Activated CD8-positive, alpha-beta memory T cell treated with anti-CD3 and anti-CD28 coated beads, Interleukin-2, amount 50 U/mL, for 4 hours (primary cell): ENCODE measurements at regions not wholly inside any gene's neighbourhood (a gene's known extent, or its start where the extent isn't known, plus 50 kb on each side); places are given as distances from the start of the nearest gene placed in this dataset.
"Not testable (repeated sequence)": the region's sequence is repeated elsewhere in the genome, so short reads cannot be mapped to it uniquely, and the experiment has no call there.

Experiments used
- DNase-seq: peaks from one replicate; pipeline ENCODE4 v3.0.0-alpha.2; 2020

DNA sequence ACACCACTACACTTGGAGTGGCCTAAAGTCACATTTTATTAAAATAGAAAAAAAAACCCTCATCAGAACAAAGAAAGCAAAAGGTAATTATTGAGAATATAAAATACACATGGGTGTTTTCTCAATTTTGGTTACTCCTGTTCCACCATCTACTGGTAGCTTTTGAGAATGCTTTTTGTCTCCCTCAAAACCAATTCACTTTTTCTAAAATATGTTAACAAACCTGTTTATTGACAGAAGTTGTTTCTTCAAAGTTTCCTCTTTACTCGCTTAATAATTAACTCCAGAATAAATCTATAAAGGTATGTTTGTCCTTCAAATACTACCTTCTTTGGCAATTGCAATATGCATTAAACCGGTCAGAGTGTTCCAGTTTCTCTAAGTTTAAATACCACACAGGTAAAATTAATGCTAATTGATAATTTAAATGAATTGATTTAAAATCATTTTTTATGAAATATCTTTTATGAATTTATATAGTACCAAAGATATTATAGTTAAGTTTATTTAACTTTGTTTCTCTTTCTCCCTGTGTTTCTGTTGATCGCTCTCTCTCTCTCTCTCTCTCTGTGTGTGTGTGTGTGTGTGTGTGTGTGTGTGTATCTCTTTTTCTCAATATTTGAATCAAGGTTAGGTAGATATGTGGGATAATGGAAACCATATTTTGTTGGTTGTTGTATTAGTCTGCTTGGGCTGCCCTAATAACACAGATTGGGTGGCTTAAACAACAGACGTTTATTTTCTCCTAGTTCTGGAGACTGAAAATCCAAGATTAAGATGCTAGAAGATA is 487.4 kb downstream of the PRDM9 start:
- no peak for DNase-seq

DNA sequence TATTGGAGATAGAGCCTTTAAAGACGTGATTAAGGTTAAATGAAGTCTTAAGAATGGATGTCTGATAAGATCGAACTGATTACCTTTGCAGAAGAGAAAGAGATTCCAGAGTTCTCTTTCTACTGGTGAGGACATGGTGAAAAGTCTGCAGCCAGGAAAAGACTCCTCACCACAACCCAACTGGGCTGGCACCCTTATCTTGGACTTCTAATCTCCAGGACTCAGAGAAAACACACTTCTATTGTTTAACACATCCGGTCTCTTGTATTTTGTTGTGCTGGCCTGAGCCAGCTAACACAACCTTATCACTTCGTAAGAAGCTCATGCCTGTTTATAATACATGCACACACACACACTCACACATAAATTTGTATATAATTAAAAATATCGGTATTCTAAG is 489.1 kb downstream of the PRDM9 start:
- DNase-seq = no peak

DNA sequence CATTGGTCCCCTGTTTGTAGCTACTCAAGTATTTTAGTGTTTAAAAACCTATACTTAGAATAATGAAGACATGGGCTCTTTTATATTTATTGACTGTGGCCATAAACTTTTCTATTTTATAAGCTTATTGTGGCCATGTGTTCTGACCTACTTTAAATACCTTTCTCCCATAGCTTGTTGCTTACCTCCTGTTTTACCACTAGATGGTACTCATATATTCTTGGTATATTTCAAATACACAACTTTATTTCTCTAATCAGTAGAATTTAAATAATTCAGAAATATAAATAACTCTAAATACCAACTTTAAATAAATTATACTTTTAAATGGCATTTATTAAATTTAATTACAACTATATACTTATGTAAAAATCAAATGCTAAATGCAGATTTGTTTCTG is 498.0 kb downstream of the PRDM9 start:
- DNase-seq = no peak

DNA sequence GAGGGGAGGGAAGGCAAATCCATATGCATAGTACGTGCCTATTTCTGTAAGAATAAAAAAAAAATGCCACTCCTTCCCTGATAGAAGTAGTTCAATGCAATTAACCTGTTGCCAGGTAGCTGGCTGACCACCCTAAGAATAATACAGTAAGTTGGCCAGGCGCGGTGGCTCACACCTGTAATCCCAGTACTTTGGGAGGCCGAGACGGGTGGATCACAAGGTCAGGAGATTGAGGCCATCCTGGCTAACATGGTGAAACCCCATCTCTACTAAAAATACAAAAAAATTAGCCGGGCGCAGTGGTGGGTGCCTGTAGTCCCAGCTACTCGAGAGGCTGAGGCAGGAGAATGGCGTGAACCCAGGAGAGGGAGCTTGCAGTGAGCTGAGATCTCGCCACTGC is 510.3 kb downstream of the PRDM9 start:
- not testable (repeated sequence) for DNase-seq

DNA sequence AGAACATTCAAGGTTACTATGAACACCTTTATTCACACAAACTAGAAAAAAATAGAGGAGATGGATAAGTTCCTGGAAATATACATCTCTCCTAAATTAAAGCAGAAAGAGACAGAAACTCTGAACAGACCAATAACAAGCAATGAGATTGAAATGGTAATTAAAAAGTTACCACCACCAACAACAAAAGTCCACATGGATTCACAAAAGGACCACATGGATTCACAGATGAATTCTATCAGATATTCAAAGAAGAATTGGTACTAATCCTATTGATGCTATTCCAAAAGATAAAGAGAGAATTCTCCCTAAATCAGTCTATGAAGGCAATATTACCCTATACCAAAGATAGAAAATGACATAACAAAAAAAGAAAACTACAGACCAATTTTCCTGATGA is 518.9 kb downstream of the PRDM9 start:
- no peak for DNase-seq

DNA sequence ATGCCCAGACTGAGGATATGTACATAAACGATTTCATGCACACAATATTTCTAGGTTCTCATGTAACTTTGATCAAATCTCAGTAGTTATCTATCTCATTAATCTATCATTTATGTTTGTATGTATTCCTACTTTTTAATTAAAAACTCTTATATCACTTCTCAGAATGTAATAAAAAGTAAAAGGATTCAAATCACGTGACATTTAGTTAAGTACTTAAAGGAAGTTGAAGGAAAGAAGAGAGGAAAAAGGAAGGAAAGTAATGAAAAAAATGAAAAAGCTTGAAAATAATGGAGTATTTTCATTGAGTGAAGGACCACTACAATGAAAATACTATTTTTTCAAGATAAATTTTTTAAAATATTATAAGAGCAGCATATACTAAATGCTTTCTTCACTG is 535.3 kb downstream of the PRDM9 start:
- no peak for DNase-seq

DNA sequence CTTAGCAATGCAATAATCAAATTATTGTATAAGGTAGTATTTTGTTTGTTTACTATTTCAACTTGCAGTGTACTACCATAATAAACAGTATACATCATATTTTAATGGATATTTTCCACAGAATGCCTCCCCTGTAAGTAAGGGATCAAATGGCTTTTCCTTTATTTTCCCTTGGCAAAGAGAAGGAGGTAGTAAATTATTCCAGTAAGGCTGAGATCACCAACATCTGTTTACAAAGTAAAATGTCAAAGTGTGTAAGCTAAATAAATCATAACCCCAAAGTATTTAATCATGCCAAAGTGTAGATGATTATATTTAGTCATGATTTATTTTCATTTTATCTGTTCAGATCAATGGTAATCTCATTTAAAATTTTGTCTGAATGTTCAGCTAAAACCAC is 537.6 kb downstream of the PRDM9 start:
- DNase-seq = no peak

DNA sequence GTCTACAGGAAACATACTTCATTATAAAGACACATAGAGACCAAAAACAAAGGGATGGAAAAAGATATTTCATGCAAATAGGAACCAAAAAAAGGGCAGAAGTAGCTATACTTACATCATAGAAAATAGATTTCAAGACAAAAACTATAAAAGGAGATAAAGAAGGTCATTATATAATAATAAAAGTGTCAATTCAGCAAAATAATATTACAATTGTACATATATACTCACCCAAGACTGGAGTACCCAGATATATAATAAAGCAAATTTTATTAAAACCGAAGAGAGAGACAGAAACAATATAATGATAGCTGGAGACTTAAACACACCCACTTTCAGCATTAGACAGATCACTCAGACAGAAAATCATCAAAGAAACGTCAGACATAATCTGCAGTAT is 546.3 kb downstream of the PRDM9 start:
- no peak for DNase-seq

DNA sequence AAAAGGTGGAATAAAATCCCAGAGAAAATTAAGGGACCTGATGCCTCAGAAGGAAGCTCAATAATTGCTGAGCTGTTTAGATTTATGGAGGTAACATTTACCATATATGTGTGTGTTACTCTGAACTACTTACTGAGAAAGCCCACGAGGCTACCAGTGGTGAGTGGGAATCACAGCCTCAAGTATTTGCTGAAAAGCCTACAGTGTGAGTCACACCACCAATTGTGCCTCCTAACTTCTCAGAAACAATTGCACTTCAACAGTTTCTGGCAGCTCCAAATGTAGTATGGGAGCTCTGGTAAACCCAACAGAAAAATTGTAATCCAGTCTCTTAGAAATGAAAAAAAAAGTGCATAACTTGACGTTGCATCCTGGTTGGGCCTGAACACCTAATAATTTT is 551.6 kb downstream of the PRDM9 start:
- DNase-seq = no peak

DNA sequence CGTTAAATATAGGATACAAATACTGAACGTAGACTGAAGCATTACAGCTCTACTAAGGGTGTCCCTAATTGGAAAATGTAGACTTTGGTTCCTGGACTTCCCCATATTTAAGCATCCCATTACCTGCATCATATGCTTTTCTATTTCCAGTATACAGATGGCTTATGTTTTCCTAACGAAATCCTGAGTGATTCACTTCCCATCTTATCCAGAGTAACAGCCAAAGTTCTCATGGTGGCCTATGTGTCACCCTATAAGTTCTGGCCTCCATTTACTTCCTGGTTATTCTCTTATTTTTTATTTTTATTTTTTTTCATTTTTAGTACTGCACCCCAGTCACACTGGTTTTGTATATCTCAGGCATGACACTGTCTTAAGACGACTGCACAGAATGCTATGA is 552.3 kb downstream of the PRDM9 start:
- no peak for DNase-seq

DNA sequence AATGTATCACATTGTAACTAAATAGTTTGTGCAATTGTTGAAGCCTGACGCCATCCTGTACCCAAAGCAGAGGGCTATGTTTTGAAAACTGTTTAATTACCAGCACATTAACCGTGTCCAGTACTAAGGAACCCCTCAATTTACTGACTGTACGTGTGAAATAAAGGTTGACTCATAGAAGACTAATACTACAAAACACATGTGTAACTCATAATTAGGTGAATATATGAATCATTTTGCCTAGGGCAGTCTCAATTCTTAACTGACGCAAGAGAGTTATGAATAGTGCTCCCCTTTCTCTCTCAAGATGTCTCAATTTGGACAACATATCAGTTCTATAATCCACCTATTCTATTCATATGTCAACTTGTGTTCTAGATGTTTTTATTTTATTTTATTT is 558.4 kb downstream of the PRDM9 start:
- no peak for DNase-seq

DNA sequence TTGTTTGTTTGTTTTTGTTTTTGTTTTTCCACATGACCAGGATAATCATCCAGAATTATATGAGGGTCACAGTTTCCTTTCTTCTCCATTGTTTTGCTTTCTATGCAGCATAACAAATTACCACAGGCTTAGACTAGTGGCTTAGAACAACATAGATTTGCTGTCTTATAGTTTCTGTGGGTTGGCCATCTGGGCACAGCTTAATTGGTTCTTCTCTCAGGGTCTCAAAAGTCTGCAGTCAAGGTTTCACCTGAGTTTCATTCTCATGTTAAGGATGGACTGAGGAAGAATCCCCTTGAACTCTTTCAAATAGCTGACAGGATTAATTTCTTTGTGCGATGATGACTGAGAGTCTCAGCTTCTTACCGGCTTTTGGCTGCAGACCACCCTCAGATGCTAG is 559.8 kb downstream of the PRDM9 start:
- no peak for DNase-seq

DNA sequence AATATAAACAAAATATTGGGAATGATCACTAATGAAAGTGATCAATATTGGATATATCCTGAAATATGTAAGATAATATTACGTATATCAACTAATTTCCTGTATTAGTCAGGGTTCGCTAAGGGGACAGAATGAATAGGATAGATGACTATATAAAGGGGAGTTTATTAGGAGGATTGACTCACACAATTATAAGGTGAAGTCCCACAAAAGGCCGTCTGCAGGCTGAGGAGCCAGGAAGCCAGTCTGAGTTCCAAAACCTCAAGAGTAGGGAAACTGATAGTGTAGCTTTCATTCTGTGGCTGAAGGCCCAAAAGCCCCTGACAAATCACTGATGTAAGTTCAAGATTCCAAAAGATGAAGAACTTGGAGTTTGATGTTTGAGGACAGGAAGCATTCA is 561.1 kb downstream of the PRDM9 start:
- no peak for DNase-seq

DNA sequence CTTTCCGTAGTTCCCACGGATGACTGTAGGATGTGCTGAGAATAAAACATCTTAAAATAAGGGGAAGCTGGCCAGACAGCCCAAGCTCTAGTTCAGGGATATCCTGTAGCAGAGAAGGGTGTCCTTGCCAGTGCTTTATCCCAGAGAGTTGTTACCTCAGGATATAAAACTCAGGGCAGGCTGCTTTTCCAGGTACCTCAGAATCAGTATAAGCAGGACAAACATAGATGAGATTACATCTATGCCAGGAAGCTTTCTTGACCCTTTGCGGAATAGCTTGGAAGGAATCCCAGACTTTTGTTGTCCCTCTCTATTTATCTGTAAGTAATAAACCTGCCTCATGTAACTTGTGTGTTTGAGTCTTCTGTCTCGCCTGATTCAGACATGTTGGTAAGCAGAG is 565.7 kb downstream of the PRDM9 start:
- no peak for DNase-seq

DNA sequence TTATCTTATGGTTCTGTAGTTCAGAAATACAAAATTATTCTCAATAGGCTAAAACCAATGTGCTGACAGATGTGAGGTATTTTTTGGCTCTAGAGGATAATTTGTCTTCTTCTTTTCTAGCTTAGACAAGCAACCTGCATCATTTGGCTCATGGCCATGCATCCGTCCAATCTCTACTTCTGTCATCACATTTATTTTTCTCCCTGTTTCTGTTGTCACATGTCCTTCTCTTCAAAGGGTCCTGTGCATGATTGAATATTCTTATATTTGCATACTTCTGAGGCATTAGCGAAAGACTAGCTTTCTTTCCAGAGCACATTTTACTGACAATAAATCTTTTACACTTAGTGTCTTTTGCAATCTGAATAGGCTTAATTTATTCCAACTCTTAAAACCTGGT is 564.7 kb downstream of the CDH10 start:
- no peak for DNase-seq

DNA sequence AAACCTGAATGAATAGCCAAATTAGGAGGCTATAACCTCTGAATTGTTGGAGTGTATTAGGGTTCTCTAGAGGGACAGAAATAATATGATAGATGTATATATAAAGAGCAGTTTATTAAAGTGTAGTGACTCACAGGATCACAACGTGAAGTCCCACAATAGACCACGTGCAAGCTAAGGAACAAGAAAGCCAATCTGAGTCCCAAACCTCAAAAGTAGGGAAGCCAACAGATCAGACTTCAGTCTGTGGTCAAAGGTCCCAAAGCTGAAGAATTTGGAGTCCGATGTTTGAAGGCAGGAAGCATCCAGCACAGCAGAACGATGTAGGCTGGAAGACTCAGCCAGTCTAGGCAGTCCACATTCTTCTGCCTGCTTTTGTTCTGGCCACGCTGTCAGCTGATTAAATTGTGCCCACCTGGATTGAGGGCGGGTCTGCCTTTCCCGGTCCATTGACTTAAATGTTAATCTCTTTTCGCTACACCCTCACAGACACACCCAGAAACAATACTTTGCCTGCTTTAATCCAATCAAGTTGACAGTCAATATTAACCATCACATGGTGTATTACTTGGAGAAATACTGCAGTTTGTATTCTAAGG is 550.6 kb downstream of the CDH10 start:
- no peak for DNase-seq

DNA sequence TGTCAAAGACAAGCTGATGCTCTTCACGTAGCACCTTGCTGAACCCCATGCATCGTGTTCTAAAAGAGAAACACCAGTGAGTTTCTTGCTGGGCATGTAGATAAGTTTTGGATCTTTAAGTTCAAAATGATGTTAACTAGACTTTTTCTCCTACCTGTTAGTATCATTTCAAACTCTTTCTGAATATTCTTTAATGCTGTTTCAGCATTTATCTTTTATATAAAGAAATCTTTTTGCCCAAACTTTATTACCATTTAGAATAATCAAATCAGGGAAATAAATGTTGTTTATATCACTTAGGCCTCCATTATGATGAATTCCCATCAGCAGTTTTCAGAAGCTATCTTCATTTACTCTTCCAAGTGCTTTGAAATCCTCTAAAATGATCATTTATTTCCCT is 542.8 kb downstream of the CDH10 start:
- no peak for DNase-seq

DNA sequence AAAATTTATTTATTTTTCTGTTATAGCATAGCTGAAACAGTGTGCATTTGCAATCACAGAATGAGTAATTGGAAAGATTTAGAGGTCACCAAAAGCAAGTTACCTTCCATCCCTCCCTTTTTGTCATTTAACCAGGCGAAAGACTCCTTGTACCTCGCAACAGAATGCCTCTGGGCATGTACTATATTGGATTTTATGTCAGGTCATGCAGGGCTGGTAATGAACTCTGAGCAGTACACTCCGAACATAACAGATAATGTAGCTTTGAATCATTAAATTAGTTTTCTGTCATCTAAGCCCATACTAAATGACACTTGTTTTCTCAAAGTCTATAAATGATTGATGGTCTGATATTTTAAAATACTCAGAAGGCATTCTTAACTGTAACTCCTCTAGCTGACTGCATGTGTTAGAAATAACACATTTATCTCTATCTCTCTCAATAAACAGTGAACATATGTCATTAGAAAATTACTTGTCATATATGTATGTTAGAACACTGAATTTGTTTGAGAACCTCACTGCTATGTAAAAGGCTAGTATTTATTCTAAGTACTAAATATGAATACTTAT is 541.2 kb downstream of the CDH10 start:
- DNase-seq = no peak

DNA sequence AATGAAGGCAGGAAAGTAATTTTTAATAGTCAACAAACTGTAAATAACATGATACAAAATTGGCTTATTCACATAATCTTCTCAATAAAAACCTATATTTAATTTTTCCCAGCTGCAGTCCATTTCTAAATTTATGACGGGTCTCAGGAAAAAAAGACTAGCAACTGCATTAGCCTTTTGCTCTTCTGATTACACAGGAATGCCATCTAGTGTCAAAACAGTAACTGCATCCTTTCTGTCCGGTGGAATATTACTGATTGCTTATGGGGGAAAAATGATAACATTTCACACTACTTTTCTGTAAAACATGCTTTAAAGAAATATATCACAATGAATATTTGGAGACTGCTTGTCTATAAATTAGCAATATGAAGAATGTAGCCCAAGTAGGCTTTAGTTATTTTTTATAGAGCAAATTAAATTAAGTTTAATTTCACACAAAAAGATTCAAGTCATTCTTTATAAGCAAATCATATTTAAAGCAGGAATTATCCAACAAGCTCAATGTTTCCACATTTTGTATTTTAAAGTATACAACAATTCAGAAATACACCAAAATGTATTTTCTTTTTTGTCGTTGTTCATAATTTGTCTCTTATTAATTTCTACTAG is 534.7 kb downstream of the CDH10 start:
- no peak for DNase-seq

DNA sequence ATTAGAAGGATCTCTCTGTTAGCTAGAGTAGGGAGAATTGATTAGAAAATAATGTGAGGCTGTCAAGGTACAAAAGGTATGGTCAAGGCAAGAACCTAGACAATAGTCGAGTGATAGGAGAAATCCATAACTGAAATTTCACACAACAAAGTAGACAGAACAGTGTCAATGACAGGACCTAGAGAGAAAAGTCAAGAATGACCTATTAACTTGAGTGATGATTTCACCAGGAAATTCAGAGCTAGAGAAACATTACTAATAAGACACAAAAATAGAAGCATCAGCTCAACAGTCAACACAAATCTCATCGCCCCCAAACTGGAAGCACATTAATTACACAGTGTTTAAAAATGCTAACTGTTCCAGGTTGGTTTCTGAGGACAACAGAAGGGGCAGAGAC is 532.4 kb downstream of the CDH10 start:
- DNase-seq = no peak

DNA sequence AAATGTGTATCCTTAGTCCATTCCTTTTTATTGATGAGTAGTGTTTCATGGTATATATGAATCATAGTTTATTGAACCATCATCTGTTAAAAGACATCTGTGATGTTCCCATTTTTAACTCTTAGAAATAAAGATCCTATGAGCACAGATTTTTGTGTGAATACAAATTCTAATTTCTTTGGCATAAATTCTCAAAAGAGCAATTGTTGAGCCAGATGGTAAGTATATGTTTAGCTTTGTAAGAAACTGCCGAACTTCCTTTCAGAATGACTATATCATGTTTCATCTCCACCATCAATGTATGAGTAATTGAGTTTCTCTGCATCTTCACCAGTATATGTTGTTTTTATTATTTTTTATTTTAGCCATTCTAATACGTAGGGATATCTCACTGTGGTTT is 526.4 kb downstream of the CDH10 start:
- DNase-seq = no peak

DNA sequence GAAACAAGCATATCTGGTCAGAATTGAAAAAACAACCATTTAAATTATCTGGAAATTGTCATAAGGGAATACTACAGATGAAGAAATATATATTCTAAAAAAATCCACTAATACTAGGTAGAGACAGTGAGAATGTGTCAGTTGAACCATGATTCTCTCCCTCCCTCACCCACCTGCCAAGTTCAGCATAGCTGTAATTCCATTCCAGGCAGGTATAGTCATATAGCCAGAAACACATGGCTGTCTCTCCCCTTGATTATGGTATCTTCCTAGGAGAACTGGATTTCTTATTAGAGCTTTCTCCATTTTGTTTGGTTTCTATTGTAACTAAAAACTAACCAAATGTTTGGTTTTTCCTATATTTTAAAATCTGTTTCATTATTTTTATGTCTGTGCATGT is 509.2 kb downstream of the CDH10 start:
- DNase-seq = no peak

DNA sequence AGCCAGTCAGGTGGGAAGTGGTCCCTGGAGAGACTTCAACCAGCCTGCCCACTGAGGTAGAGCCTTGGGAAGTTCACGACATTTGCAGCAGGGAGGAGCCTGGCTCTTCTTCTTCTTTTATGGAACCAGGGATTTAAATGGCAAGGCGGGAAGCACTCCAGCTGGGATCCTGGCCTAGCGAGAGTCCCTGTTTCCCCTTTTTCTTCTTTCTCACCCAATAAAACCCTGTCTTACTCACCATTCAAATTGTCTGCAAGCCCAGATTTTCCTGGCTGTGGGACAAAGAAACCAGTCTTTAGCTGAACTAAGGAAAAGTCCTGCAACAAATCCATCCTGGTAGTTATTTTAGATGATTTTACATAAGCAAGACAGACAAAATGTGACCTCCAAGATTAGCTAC is 503.7 kb downstream of the CDH10 start:
- DNase-seq = no peak

DNA sequence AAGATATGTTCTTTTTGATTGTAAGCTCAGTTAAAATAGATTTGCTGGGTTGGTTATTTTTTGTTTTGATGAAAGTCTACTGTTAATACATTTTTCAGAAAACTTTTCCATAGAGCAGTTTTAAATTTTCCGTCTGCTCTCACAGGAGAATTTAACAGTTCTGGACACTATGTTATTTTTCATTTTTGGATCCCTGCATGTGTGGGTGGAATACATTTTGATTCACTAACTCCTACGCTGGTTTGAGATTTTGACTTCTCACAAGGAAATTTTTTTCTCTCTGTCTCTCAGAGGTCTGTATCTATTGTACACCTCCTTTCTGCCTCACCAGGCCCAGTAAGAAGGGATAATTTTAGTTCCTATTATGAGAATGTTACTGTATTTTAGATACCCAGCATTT is 502.4 kb downstream of the CDH10 start:
- no peak for DNase-seq
